ENCODE measurements at regions not wholly inside any gene's neighbourhood (a gene's known extent, or its start where the extent isn't known, plus 50 kb on each side); places are given as distances from the start of the nearest gene placed in this dataset.

- no TSS peak for BruUV-seq (replicated peaks)
- POLR2A ChIA-PET = interaction anchor here (0.6 kb wide), 1 partner anchor 606 kb away, joined by 4 read pairs; no protein-coding TSS in a partner anchor
- H3K4me3 ChIP-seq (ENCODE audit: low read depth in 2 of 2, low read length in 2 of 2) = no peak overlapping the region
- H3K4me1 ChIP-seq (ENCODE audit: control insufficient read depth, insufficient read depth, low read length) = no peaks in the 10 kb centered on the region
- ATAC-seq (no peak), DNase-seq (ENCODE audit: low read depth, low spot score) (no peak)
- no peaks in the 10 kb centered on the region for H3K27me3 ChIP-seq (ENCODE audit: control insufficient read depth, insufficient read depth, low read length)
- no peaks in the 10 kb centered on the region for H3K9me3 ChIP-seq (ENCODE audit: control insufficient read depth, insufficient read depth, low read depth, low read length)
- TF ChIP-seq SIN3A (IDR thresholded peaks at IDR 0.05; ENCODE audit: borderline replicate concordance, insufficient read depth, low read depth, low read length) = no peak
- no peak for TF ChIP-seq TCF7L2 (IDR thresholded peaks at IDR 0.05; ENCODE audit: low read depth, low read length)
- no peak for TF ChIP-seq POLR2AphosphoS5 (IDR thresholded peaks at IDR 0.05; ENCODE audit: low read depth, low read length)
- no peaks in the 10 kb centered on the region for H3K36me3 ChIP-seq (ENCODE audit: control insufficient read depth, insufficient read depth, low read length)
- in situ Hi-C loops (cut with HindIII; ENCODE audit: low pct_unique_long_range_greater_than_20kb, low sequenced_read_pairs) = no loop called here
- CTCF ChIA-PET = no interaction called here
- intact Hi-C loops (cut with micrococcal nuclease; ENCODE audit: unreplicated experiment) = no loop called here
- no peak overlapping the region for H3K27ac ChIP-seq (ENCODE audit: low read length)
These were observed 369.8 kb upstream of the FAT3 start for GRCh38 chr11:91854780-91855179.

GRCh38 chr11:91854171-91854570 is 370.4 kb upstream of the FAT3 start:
- Histone ChIP-seq H3K4me3 (ENCODE audit: low read depth in 2 of 2, low read length in 2 of 2) (no peak overlapping the region), H3K27ac (ENCODE audit: low read length) (no peak overlapping the region), H3K9me3 (ENCODE audit: control insufficient read depth, insufficient read depth, low read depth, low read length) (no peaks in the 10 kb centered on the region), H3K27me3 (ENCODE audit: control insufficient read depth, insufficient read depth, low read length) (no peaks in the 10 kb centered on the region), H3K4me1 (ENCODE audit: control insufficient read depth, insufficient read depth, low read length) (no peaks in the 10 kb centered on the region), H3K36me3 (ENCODE audit: control insufficient read depth, insufficient read depth, low read length) (no peaks in the 10 kb centered on the region)
- no peak for ATAC-seq
- in situ Hi-C loops (cut with HindIII; ENCODE audit: low pct_unique_long_range_greater_than_20kb, low sequenced_read_pairs) (no loop called here), intact Hi-C loops (cut with micrococcal nuclease; ENCODE audit: unreplicated experiment) (no loop called here)
- BruUV-seq (replicated peaks) = no TSS peak
- DNase-seq (ENCODE audit: low read depth, low spot score) = no peak
- no peak for TF ChIP-seq POLR2AphosphoS5 (IDR thresholded peaks at IDR 0.05; ENCODE audit: low read depth, low read length)
- TF ChIP-seq TCF7L2 (IDR thresholded peaks at IDR 0.05; ENCODE audit: low read depth, low read length) = no peak
- no peak for TF ChIP-seq SIN3A (IDR thresholded peaks at IDR 0.05; ENCODE audit: borderline replicate concordance, insufficient read depth, low read depth, low read length)
- no peak for TF ChIP-seq REST (IDR thresholded peaks at IDR 0.05; ENCODE audit: insufficient read depth in 1 of 2, low read depth in 2 of 2, low read length in 1 of 2)
- TF ChIP-seq CTCF (IDR thresholded peaks at IDR 0.05) = no peak
- POLR2A ChIA-PET = no interaction called here
- CTCF ChIA-PET = no interaction called here

- CTCF ChIA-PET = no interaction called here
- intact Hi-C loops (cut with micrococcal nuclease; ENCODE audit: unreplicated experiment) = no loop called here
- DNase-seq (ENCODE audit: low read depth, low spot score) (no peak), ATAC-seq (no peak)
- POLR2A ChIA-PET = no interaction called here
- Histone ChIP-seq H3K4me3 (ENCODE audit: low read depth in 2 of 2, low read length in 2 of 2) (no peak overlapping the region), H3K27ac (ENCODE audit: low read length) (no peak overlapping the region), H3K9me3 (ENCODE audit: control insufficient read depth, insufficient read depth, low read depth, low read length) (no peaks in the 10 kb centered on the region), H3K27me3 (ENCODE audit: control insufficient read depth, insufficient read depth, low read length) (no peaks in the 10 kb centered on the region), H3K36me3 (ENCODE audit: control insufficient read depth, insufficient read depth, low read length) (no peaks in the 10 kb centered on the region), H3K4me1 (ENCODE audit: control insufficient read depth, insufficient read depth, low read length) (no peaks in the 10 kb centered on the region)
- TF ChIP-seq REST (IDR thresholded peaks at IDR 0.05; ENCODE audit: insufficient read depth in 1 of 2, low read depth in 2 of 2, low read length in 1 of 2) (no peak), POLR2AphosphoS5 (IDR thresholded peaks at IDR 0.05; ENCODE audit: low read depth, low read length) (no peak), CTCF (IDR thresholded peaks at IDR 0.05) (no peak), SIN3A (IDR thresholded peaks at IDR 0.05; ENCODE audit: borderline replicate concordance, insufficient read depth, low read depth, low read length) (no peak), TCF7L2 (IDR thresholded peaks at IDR 0.05; ENCODE audit: low read depth, low read length) (no peak)
- BruUV-seq (replicated peaks) = no TSS peak
- in situ Hi-C loops (cut with HindIII; ENCODE audit: low pct_unique_long_range_greater_than_20kb, low sequenced_read_pairs) = no loop called here
These were observed 372.7 kb upstream of the FAT3 start for GRCh38 chr11:91851908-91852307.
